ENCODE measurements at regions not wholly inside any gene's neighbourhood (a gene's known extent, or its start where the extent isn't known, plus 50 kb on each side); places are given as distances from the start of the nearest gene placed in this dataset.
"Not testable (repeated sequence)": the region's sequence is repeated elsewhere in the genome, so short reads cannot be mapped to it uniquely, and the experiment has no call there.

DNA sequence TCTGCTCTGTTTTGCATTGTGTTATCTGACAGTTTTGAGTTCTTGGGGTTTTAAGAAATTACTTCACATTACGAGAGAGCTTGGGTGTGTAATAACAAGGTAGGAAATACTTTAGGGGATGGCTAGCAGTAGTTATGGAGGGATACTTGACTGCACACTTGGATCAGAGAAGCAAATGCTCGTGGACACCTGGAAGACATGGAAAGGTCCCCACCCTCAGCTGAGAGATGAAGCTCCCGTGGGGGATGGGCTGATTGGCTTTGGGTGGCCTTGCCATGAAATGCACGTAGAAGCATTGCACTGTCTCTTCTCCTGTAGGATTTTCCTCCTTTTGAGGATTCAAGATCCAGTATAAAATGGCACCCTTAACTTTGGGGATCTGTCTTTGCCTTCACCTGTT lies 61.5 kb upstream of the UNC93A start:
- DNase-seq (ENCODE audit: low read depth): no peak

DNA sequence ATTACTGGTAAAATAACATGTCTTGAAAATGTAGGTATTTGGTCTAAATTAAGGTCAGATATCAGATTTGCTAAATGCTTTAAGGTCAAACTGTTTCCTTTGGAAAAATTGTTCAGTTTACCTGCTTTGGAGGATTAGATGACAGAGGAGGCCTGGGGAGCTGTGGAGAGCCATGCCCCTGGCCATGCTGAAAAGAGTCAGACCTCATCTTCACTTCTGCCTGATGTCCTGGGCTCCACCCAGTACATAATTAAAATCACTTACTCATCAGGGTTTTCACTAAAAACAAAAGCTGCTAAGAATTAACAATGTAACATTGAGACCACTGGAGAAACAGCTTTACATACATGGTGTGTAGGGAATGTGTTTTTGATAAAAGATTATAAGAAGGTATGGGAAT lies 60.8 kb upstream of the UNC93A start:
- DNase-seq (ENCODE audit: low read depth): no peak

DNA sequence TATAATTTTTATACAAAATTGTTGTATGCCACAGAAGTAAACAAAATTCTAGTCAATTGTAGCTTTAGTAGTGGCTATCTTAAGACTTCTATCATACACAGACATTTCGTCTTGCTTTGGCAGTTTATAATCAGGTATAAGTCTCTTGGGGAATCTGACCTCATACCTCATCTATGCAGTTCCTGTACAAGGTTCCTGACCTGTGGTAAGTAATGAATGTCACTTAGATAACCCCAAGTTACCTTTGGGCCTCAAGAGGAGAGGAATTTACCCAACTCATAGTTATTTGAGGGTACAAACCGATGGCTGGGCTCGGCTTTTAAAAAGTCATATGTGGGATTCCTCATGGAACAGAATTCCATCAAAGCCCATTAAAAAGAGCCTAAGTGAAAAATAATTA lies 58.8 kb upstream of the UNC93A start:
- DNase-seq (ENCODE audit: low read depth): no peak

DNA sequence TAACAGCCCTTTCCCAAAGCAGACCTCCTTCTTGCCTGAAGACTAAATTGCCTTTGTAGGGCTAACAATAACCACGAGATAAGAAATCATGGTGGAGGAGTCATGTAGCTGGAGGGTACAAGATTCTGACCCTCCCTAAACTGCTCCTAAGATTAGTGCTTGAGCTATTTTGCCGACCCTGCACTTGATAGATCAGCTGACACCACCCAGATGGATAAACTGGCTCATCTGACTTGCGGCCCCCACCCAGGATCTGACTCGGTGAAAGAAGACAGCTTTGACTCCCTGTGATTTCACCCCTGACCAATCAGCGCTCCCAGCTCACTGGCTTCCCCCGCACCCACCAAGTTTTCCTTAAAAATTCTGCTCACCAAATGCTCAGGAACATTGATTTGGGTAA lies 57.6 kb upstream of the UNC93A start:
- no peak for DNase-seq (ENCODE audit: low read depth)

DNA sequence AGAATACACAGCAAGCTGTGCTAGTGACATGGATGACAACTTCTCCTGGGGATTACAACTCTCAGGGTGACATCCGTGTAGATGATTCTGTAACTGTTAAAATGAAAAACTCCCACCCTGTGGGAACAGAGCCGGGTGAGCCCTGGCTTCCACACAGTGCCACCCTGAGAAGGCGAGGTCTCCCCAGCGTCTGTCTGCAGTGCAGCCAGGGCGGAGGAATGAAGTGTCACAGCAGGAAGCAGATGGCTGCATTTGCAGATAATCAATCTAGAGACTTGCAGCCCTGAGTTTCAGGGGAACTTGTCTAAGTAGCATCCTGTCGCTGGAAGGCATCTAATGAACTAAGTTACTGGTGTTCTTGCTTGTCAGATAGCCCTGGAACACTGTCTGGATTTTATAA lies 56.5 kb upstream of the UNC93A start:
- DNase-seq (ENCODE audit: low read depth): not testable (repeated sequence)

DNA sequence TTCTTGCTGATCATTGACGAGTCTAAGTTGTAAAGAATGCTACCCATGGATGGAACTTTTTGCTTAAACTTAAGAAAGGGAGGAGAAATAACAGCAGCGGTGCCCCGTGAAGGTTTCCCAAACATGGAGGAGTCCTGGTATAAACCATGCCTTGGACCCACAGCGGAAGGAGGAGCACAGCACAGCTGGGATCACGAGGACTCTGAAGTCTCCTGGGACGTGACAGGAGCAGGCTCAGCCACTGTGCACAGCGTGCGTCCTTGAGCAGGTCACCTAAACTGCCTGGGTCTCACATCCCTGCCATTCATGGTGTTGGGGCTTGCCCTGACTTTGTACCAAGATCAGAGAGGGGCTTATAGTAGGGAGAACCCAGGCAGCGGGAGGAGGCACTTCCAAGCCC lies 56.1 kb upstream of the UNC93A start:
- DNase-seq (ENCODE audit: low read depth): no peak

DNA sequence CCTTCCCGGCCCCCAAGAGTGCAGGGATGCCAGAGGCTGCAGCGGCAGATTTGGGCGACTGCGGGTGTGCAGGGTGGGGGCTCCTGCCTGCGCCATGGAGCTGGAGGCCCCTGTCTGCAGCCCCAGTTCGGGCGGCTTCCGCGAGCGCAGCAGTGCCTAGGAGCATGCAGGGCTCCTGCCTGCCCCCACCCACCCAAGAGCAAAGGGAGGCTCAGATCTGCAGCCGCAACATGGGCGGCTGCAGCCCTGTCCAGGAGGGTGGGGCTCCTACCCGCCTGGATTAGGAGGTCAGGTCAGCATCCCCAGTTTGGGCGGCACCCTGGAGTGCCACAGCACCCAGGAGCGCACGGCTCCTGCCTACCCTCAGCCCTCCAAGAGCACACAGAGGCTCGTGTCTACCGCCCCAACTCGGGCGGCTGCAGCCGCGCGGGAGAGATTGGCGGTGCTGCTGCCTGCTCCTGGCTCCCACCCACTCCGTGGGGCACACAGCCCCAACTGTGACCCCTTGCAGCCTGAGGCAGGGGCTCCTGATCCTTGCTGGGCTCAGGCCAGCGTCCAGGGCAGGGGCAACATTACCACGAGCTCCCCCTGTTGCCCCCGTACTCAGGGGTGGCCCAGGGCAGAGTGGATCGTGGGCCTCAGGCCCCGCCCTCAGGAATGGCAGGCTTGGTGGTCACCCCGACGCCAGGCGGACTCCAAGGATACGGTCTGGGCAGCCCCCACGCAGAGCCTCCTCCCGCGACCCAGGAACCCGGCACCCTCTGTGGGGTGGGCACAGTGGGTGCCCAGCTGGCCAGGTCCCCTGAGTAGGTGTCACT lies 55.5 kb upstream of the UNC93A start:
- DNase-seq (ENCODE audit: low read depth): no peak

DNA sequence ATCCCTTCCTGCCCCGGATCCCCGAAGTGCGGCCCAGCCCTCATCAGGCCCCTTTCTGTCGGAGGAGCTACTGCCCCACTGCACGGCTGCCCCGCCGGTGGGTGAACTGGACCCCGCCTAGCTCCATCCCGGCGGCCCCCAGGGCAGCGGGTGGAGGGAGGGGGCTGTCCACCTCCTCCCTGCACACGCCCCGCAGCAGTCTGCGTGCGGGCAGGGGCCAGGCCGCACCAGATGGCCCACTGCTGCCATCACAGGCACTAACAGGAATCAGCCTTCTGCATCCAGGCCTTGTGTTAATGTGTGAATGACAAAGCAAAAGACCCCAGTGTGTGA lies 54.9 kb upstream of the UNC93A start:
- no peak for DNase-seq (ENCODE audit: low read depth)

DNA sequence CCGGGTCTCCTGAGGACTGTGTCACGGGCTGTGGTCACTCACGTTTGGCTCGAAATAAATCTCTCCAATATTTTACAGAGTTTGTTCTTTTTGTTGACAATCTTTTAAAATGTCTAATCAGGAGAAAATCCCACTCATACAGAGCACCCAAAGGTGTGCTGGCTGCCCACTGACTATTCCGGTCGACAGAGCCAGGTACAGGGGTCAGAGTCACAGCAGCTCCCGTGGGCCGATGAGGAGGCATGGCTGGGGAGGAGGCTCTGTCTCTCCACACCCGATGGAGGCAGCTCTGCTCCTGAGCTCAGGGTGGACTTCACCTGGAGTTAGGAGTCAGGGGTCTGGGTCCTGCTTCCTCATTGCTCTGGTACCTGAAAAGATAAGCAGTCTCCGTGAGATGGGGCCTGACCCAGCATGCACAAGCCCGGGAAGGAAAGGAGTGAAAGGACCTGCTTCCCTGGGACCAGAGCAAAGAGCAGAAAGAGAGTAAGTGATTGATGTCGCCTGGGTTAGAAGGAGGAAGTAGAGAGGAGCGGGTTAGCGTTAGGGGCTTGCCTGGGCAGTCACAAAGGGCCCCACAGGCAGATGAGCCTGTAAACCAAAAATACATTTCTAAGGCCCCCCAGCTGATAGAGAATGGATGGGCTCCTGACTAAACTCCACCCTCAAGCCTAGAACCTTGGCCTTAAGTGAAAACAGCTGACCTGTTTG lies 53.5 kb upstream of the UNC93A start:
- no peak for DNase-seq (ENCODE audit: low read depth)

DNA sequence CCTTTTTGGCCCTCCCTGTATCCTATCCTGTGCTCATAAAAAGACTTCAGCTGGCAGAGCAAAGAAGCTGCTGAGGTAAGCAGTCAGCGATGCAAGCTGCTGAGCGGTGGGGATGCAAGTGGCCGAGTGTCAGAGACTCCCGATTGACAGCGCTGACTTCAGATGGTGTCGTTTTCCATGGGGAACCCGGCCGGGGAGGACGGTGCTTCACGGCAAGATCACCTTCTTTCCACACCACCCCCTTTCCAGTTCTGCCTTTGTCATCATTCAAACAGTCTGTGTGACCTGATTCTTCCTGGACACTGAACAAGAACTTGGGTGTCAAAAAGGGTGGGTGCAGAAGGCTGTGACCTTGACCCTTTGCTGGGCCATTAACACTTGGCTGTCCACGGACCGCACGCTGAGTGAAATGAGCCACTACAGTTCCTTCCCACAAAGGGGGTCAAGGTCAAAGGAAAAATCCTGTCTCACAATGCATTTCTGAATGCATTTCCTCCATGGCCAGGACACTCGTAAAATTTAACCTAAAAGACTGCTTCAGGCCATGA lies 52.9 kb upstream of the UNC93A start:
- DNase-seq (ENCODE audit: low read depth): no peak

DNA sequence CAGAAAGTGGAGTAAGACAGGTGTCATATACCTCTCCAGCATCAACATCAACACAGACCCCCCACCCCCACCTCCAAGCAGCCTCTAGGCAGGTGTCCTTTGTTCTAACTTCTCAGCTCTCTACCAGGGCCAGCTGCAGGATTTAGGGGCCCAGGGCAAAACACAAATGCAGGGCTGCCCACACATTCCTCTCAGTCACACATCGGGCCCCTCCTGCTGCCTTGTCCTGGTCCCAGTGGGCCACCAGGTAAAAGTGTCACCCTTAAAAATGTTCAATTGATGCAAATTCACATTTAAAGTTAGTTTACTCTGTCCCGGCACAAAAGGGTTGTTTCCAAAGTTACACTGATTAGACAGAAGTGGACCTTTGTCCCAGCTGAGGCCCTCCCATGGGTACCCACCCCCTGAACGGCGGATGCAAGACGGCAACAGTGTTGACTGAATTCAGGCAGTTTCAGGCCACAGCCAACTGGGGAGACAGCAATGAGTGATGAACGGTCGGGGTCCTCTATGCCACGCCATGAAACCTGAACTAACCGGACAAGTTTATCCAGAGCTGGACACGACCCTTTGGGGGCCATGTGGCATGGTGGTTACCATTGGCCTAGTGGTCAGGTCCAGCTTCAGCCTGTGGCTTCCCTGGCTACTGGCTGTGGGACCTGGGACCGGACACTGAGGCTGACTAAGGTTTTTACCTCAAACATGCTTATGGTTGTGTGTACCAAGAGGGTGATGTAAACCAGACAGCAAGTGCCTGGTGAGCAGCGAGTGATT lies 52.2 kb upstream of the UNC93A start:
- DNase-seq (ENCODE audit: low read depth): no peak

DNA sequence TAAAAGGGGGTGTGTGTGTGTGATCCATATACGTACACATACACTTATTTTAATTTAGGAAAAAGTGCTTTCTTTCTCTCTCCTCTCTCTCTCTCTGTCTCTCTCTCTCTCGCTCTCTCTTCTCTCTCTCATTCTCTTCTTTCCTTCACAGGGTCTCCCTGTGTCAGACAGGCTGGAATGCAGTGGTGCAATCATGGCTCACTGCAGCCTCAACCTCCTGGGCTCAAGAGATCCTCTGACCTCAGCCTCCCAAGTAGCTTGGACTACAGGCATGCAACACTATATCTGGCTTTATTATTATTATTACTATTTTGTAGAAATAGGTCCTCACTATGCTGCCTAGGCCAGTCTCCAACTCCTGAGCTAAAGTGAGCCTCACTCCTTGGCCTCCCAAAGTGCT lies 51.6 kb upstream of the UNC93A start:
- DNase-seq (ENCODE audit: low read depth): not testable (repeated sequence)

DNA sequence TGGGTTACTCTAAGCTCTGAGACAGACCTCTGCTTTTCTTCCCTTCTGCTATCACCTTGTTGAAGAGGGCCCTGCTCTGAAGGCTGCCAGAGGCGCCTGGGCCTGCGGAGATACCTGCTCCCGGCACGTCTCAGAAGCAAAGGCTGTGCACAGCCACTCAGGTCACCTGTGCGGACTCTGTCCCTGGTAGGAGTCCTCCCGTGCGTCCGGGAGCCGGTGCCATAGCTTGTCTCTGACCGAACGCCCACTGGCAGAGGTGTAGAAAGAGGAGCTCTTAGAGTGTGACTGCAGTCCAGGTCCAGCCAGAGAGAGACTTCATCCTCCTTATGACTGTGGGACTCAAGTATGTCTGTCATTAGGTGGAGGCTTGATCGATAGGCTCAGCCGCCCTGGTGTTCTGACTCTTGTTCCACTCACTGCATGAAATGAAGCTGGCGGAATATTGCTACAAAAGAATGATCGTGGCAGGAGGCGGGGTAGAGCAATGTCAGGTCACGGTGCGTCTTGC lies 51.0 kb upstream of the UNC93A start:
- no peak for DNase-seq (ENCODE audit: low read depth)
